GM23338 (cell line): ENCODE measurements at regions not wholly inside any gene's neighbourhood (a gene's known extent, or its start where the extent isn't known, plus 50 kb on each side); places are given as distances from the start of the nearest gene placed in this dataset.

Experiments used
- ATAC-seq: fragments of 200-7000 bp; cut with Tn5 transposase; 3 replicates; pipeline ENCODE4 v1.9.1; 2020
- DNase-seq: peaks from one replicate; pipeline ENCODE4 v3.0.0-alpha.2; 2015; ENCODE audit warnings: low spot score
- H2AFZ ChIP-seq: fragments of 200-600 bp; sonication (generic); 2 replicates; pipeline ENCODE4 v1.8.0; 2016; ENCODE audit warnings: antibody characterized with exemption, mild to moderate bottlenecking, moderate library complexity
- H3F3A ChIP-seq: fragments of 200-600 bp; sonication (generic); replicated peaks from 2 replicates; pipeline ENCODE4 v1.8.0; 2017; ENCODE audit warnings: antibody characterized with exemption, mixed run types, low read depth
- H3K27ac ChIP-seq: fragments of 200-600 bp; sonication (generic); 2 replicates; pipeline ENCODE4 v1.6.1; 2016; ENCODE audit warnings: low read depth
- H3K27me3 ChIP-seq: fragments of 200-600 bp; sonication (generic); 2 replicates; pipeline ENCODE4 v1.8.0; 2016; ENCODE audit warnings: mild to moderate bottlenecking, mixed run types, moderate library complexity; ENCODE audit not compliant: insufficient read depth
- H3K36me3 ChIP-seq: fragments of 200-600 bp; sonication (generic); 2 replicates; pipeline ENCODE4 v1.8.0; 2016; ENCODE audit warnings: mild to moderate bottlenecking; ENCODE audit not compliant: insufficient read depth
- H3K4me1 ChIP-seq: fragments of 200-600 bp; sonication (generic); 2 replicates; pipeline ENCODE4 v1.8.0; 2016; ENCODE audit warnings: mild to moderate bottlenecking, moderate library complexity; ENCODE audit not compliant: insufficient read depth
- H3K4me2 ChIP-seq: fragments of 200-600 bp; sonication (generic); 2 replicates; pipeline ENCODE4 v1.7.1; 2017; ENCODE audit warnings: mixed run types
- H3K4me3 ChIP-seq: fragments of 200-600 bp; sonication (generic); 2 replicates; pipeline ENCODE4 v1.6.1; 2016; ENCODE audit warnings: mixed run types
- H3K79me2 ChIP-seq: fragments of 200-600 bp; sonication (generic); replicated peaks from 2 replicates; pipeline ENCODE4 v1.8.0; 2017; ENCODE audit warnings: mild to moderate bottlenecking; ENCODE audit not compliant: insufficient read depth
- H3K9me2 ChIP-seq: fragments of 200-600 bp; sonication (generic); 2 replicates; pipeline ENCODE4 v1.8.0; 2017; ENCODE audit not compliant: insufficient read depth
- H4K20me1 ChIP-seq: fragments of 200-600 bp; sonication (generic); replicated peaks from 2 replicates; pipeline ENCODE4 v1.8.0; 2017; ENCODE audit warnings: mild to moderate bottlenecking; ENCODE audit not compliant: insufficient read depth
- H3K27ac Mint-ChIP-seq: 2 replicates; pipeline ENCODE4 v1.8.0; 2020; ENCODE audit warnings: inconsistent platforms, mild to moderate bottlenecking, moderate library complexity, mixed read lengths
- H3K27me3 Mint-ChIP-seq: 3 replicates; pipeline ENCODE4 v1.8.0; 2022; ENCODE audit warnings: low read depth, mild to moderate bottlenecking, moderate library complexity, mixed read lengths, inconsistent platforms; ENCODE audit not compliant: insufficient read depth, poor library complexity
- H3K36me3 Mint-ChIP-seq: 3 replicates; pipeline ENCODE4 v1.8.0; 2021; ENCODE audit warnings: low read depth, mild to moderate bottlenecking, inconsistent platforms, moderate library complexity, mixed read lengths
- H3K4me1 Mint-ChIP-seq: 3 replicates; pipeline ENCODE4 v1.8.0; 2020; ENCODE audit warnings: mild to moderate bottlenecking, inconsistent platforms, mixed read lengths
- H3K4me3 Mint-ChIP-seq: 3 replicates; pipeline ENCODE4 v1.8.0; 2021; ENCODE audit warnings: moderate library complexity, mild to moderate bottlenecking, inconsistent platforms, mixed read lengths
- H3K9me3 Mint-ChIP-seq: 3 replicates; pipeline ENCODE4 v1.8.0; 2020; ENCODE audit warnings: moderate library complexity, mild to moderate bottlenecking, inconsistent platforms, mixed read lengths
- CREB1 ChIP-seq: fragments of 250-450 bp; sonication (Bioruptor Pico); IDR thresholded peaks from 2 replicates; pipeline ENCODE4 v1.5.0; 2020; ENCODE audit warnings: low read depth, mild to moderate bottlenecking, moderate library complexity
- EZH2phosphoT487 ChIP-seq: fragments of 200-600 bp; sonication (generic); IDR thresholded peaks from one replicate; pipeline ENCODE4 v1.8.1; 2018; ENCODE audit warnings: antibody characterized with exemption; ENCODE audit not compliant: unreplicated experiment
- JUNB ChIP-seq: IDR thresholded peaks from one replicate; pipeline ENCODE4 v1.6.1; 2016; ENCODE audit warnings: antibody characterized with exemption; ENCODE audit not compliant: unreplicated experiment
- NANOG ChIP-seq: IDR thresholded peaks from 2 replicates; pipeline ENCODE4 v1.6.1; 2016; ENCODE audit warnings: antibody characterized with exemption, borderline replicate concordance
- POLR2AphosphoS5 ChIP-seq: IDR thresholded peaks from 2 replicates; pipeline ENCODE4 v1.6.1; 2016; ENCODE audit warnings: antibody characterized with exemption, low read depth
- STAT1 ChIP-seq: IDR thresholded peaks from one replicate; pipeline ENCODE4 v1.6.1; 2016; ENCODE audit warnings: antibody characterized with exemption; ENCODE audit not compliant: unreplicated experiment
- ZNF114 ChIP-seq: fragments of 250-450 bp; sonication (Bioruptor Pico); IDR thresholded peaks from 2 replicates; pipeline ENCODE4 v1.5.0; 2020; ENCODE audit warnings: mild to moderate bottlenecking, moderate library complexity
- ZNF331 ChIP-seq: fragments of 250-450 bp; sonication (Bioruptor Pico); IDR thresholded peaks from 2 replicates; pipeline ENCODE4 v1.5.0; 2020; ENCODE audit warnings: low read depth, mild to moderate bottlenecking, moderate library complexity
- TF ChIP-seq, protein P1 (sequence below): IDR thresholded peaks from one replicate; pipeline ENCODE4 v1.6.1; 2018; ENCODE audit warnings: antibody characterized with exemption; ENCODE audit not compliant: unreplicated experiment
- TF ChIP-seq, protein P2 (sequence below): IDR thresholded peaks from 2 replicates; pipeline ENCODE4 v1.6.1; 2016; ENCODE audit warnings: antibody characterized with exemption
- TF ChIP-seq, protein P3 (sequence below), 2 experiments: fragments of 200-600 bp in 1 of 2; sonication (generic) in 1 of 2; conservative IDR thresholded peaks; 2 replicates each; pipeline versions ENCODE4 v1.5.1 to v1.6.1; 2016 to 2017; ENCODE audit warnings: antibody characterized with exemption in 2 of 2, low read depth in 2 of 2, mild to moderate bottlenecking in 2 of 2, moderate library complexity in 1 of 2

DNA sequence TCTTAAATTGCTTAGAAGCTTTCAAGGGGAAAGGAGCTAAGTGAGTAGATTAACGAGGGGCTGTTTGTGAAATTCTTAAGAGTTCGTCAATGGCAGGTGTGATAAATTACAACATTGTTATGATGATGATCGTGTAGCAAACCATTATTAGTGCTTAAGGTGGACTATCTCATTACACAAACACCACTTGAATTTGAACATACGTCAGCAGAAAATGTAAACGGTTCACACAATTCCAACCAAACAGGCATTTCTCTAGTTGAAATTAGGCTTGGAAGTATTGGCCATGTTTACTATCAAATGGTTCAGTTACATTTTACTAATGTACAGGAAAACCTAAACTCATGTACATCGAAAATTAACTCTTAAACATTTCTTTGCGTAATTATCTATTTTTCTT lies 102.8 kb downstream of the PYDC2 start:
- H3K27me3 ChIP-seq: no peaks in the 10 kb centered on the region
- Mint-ChIP-seq H3K36me3 (no peaks in the 10 kb centered on the region), H3K9me3 (no peaks in the 10 kb centered on the region), H3K4me1 (no peaks in the 10 kb centered on the region), H3K27me3 (no peaks in the 10 kb centered on the region), H3K4me3 (no peak overlapping the region), H3K27ac (no peak overlapping the region)
- no peak for TF ChIP-seq JUNB
- TF ChIP-seq NANOG: no peak
- TF ChIP-seq, protein P1, sequence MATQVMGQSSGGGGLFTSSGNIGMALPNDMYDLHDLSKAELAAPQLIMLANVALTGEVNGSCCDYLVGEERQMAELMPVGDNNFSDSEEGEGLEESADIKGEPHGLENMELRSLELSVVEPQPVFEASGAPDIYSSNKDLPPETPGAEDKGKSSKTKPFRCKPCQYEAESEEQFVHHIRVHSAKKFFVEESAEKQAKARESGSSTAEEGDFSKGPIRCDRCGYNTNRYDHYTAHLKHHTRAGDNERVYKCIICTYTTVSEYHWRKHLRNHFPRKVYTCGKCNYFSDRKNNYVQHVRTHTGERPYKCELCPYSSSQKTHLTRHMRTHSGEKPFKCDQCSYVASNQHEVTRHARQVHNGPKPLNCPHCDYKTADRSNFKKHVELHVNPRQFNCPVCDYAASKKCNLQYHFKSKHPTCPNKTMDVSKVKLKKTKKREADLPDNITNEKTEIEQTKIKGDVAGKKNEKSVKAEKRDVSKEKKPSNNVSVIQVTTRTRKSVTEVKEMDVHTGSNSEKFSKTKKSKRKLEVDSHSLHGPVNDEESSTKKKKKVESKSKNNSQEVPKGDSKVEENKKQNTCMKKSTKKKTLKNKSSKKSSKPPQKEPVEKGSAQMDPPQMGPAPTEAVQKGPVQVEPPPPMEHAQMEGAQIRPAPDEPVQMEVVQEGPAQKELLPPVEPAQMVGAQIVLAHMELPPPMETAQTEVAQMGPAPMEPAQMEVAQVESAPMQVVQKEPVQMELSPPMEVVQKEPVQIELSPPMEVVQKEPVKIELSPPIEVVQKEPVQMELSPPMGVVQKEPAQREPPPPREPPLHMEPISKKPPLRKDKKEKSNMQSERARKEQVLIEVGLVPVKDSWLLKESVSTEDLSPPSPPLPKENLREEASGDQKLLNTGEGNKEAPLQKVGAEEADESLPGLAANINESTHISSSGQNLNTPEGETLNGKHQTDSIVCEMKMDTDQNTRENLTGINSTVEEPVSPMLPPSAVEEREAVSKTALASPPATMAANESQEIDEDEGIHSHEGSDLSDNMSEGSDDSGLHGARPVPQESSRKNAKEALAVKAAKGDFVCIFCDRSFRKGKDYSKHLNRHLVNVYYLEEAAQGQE: no peak
- no peak for TF ChIP-seq EZH2phosphoT487
- TF ChIP-seq ZNF331 (CRISPR knock-in tag): no peak
- TF ChIP-seq STAT1: no peak
- TF ChIP-seq, protein P2, sequence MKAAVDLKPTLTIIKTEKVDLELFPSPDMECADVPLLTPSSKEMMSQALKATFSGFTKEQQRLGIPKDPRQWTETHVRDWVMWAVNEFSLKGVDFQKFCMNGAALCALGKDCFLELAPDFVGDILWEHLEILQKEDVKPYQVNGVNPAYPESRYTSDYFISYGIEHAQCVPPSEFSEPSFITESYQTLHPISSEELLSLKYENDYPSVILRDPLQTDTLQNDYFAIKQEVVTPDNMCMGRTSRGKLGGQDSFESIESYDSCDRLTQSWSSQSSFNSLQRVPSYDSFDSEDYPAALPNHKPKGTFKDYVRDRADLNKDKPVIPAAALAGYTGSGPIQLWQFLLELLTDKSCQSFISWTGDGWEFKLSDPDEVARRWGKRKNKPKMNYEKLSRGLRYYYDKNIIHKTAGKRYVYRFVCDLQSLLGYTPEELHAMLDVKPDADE: no peak
- TF ChIP-seq, protein P3, sequence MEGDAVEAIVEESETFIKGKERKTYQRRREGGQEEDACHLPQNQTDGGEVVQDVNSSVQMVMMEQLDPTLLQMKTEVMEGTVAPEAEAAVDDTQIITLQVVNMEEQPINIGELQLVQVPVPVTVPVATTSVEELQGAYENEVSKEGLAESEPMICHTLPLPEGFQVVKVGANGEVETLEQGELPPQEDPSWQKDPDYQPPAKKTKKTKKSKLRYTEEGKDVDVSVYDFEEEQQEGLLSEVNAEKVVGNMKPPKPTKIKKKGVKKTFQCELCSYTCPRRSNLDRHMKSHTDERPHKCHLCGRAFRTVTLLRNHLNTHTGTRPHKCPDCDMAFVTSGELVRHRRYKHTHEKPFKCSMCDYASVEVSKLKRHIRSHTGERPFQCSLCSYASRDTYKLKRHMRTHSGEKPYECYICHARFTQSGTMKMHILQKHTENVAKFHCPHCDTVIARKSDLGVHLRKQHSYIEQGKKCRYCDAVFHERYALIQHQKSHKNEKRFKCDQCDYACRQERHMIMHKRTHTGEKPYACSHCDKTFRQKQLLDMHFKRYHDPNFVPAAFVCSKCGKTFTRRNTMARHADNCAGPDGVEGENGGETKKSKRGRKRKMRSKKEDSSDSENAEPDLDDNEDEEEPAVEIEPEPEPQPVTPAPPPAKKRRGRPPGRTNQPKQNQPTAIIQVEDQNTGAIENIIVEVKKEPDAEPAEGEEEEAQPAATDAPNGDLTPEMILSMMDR (conservative IDR thresholded peaks at IDR 0.05; ENCODE audit: low read depth in 2 of 2): no peak
- no peak for TF ChIP-seq POLR2AphosphoS5
- no peak for TF ChIP-seq CREB1 (CRISPR knock-in tag)
- ATAC-seq (no peak), DNase-seq (no peak)
- H3K36me3 ChIP-seq: no peaks in the 10 kb centered on the region
- H3K9me2 ChIP-seq: no peaks in the 10 kb centered on the region
- H3F3A ChIP-seq: no peaks in the 10 kb centered on the region
- H3K4me2 ChIP-seq: no peak overlapping the region
- H2AFZ ChIP-seq: no peak overlapping the region
- no peak overlapping the region for H3K27ac ChIP-seq
- H3K4me1 ChIP-seq: no peaks in the 10 kb centered on the region
- H3K4me3 ChIP-seq: no peak overlapping the region
- no peaks in the 10 kb centered on the region for H4K20me1 ChIP-seq
- no peaks in the 10 kb centered on the region for H3K79me2 ChIP-seq

GRCh38 chr3:191566469-191566868 lies 105.5 kb downstream of the PYDC2 start:
- Histone ChIP-seq H3K27me3 (no peaks in the 10 kb centered on the region), H3K4me3 (no peak overlapping the region), H3K36me3 (no peaks in the 10 kb centered on the region), H4K20me1 (no peaks in the 10 kb centered on the region), H3K27ac (no peak overlapping the region), H3K79me2 (no peaks in the 10 kb centered on the region), H3K4me2 (no peak overlapping the region), H2AFZ (no peak overlapping the region), H3K9me2 (no peaks in the 10 kb centered on the region), H3K4me1 (no peaks in the 10 kb centered on the region), H3F3A (no peaks in the 10 kb centered on the region)
- Mint-ChIP-seq H3K27me3 (no peaks in the 10 kb centered on the region), H3K36me3 (no peaks in the 10 kb centered on the region), H3K27ac (no peak overlapping the region), H3K4me1 (no peaks in the 10 kb centered on the region), H3K4me3 (no peak overlapping the region), H3K9me3 (no peaks in the 10 kb centered on the region)
- DNase-seq (no peak), ATAC-seq (no peak)
- TF ChIP-seq JUNB (no peak), NANOG (no peak), ZNF114 (no peak), EZH2phosphoT487 (no peak)
